ENCODE measurements at regions not wholly inside any gene's neighbourhood (a gene's known extent, or its start where the extent isn't known, plus 50 kb on each side); places are given as distances from the start of the nearest gene placed in this dataset.

GRCh38 chr4:177159600-177159999 lies 150.1 kb upstream of the NEIL3 start:
- TF ChIP-seq ATF1 (CRISPR knock-in tag; IDR thresholded peaks at IDR 0.05) (no peak), RFX5 (IDR thresholded peaks at IDR 0.05; ENCODE audit: low read depth, low read length) (no peak), ARID2 (CRISPR knock-in tag; IDR thresholded peaks at IDR 0.05; ENCODE audit: borderline replicate concordance) (no peak), NCOR1 (IDR thresholded peaks at IDR 0.05; ENCODE audit: borderline replicate concordance, low read length) (no peak), ZNF761 (CRISPR knock-in tag; conservative IDR thresholded peaks at IDR 0.05) (no peak), POLR2A (IDR thresholded peaks at IDR 0.05; ENCODE audit: insufficient read depth in 1 of 2, low read depth in 2 of 2, low read length in 2 of 2) (no peak), HOXA5 (CRISPR knock-in tag; IDR thresholded peaks at IDR 0.05) (no peak), ATF7-NPFF (CRISPR knock-in tag; IDR thresholded peaks at IDR 0.05; ENCODE audit: low read depth) (no peak)
